ENCODE measurements at regions not wholly inside any gene's neighbourhood (a gene's known extent, or its start where the extent isn't known, plus 50 kb on each side); places are given as distances from the start of the nearest gene placed in this dataset.
A peak's percentile ranks its signal among the peaks of the same experiment; 100 is the strongest.

DNA sequence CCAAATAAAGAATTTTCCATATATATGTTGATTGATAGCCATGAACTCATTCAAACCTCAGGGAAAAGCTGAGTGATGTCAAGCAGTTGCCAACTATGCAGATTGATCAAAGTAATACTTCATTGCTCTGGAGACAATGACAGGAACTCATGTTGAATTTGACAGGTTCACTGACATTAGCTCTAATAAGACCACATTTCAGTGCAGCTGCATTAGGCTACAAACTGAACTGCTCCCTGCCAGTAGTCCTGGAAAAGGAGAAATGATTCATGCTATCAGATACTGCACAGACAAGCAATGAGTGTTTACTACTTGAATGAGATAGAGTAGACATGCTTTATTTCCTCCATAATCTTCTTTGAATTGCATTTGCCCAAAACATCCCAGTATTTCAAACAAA, 948.4 kb downstream of the MRPL39 start:
- TF ChIP-seq, protein P1, sequence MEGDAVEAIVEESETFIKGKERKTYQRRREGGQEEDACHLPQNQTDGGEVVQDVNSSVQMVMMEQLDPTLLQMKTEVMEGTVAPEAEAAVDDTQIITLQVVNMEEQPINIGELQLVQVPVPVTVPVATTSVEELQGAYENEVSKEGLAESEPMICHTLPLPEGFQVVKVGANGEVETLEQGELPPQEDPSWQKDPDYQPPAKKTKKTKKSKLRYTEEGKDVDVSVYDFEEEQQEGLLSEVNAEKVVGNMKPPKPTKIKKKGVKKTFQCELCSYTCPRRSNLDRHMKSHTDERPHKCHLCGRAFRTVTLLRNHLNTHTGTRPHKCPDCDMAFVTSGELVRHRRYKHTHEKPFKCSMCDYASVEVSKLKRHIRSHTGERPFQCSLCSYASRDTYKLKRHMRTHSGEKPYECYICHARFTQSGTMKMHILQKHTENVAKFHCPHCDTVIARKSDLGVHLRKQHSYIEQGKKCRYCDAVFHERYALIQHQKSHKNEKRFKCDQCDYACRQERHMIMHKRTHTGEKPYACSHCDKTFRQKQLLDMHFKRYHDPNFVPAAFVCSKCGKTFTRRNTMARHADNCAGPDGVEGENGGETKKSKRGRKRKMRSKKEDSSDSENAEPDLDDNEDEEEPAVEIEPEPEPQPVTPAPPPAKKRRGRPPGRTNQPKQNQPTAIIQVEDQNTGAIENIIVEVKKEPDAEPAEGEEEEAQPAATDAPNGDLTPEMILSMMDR (IDR thresholded peaks at IDR 0.05; ENCODE audit: low read depth, low read length): no peak
- no peak for DNase-seq (ENCODE audit: low read depth, low spot score)
- in situ Hi-C loops (cut with HindIII; ENCODE audit: low sequenced_read_pairs): no loop called here
- no peak overlapping the region for H3K4me3 ChIP-seq (ENCODE audit: low read depth, low read length)

- in situ Hi-C loops (cut with HindIII; ENCODE audit: low sequenced_read_pairs): no loop called here
- peak; percentile 4 for DNase-seq (ENCODE audit: low read depth, low spot score)
- TF ChIP-seq, protein P1 (IDR thresholded peaks at IDR 0.05; ENCODE audit: low read depth, low read length): no peak
- H3K4me3 ChIP-seq (ENCODE audit: low read depth, low read length): no peak overlapping the region
Measured at GRCh38 chr21:24658026-24658425, 949.3 kb downstream of the MRPL39 start.

DNA sequence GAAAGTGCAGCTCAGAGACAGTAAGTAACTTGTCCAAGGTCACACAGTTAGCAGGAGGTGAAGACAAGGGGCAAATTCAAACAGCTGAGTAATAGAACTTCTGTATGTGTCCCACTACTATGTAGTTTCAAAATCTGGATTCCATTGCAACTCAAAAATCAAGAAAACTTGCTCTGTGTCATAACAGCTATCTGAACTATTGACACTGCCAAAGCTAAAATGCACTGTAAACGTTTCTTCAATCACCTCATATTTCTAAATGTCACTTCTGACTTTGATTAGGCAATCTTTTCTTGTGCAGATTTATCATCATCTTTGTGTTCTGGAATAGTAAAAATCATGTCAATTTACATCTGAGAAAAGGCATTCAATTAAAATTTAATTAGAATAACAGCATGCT, 957.6 kb downstream of the MRPL39 start:
- in situ Hi-C loops (cut with HindIII; ENCODE audit: low sequenced_read_pairs): no loop called here
- no peak overlapping the region for H3K4me3 ChIP-seq (ENCODE audit: low read depth, low read length)
- TF ChIP-seq, protein P1 (IDR thresholded peaks at IDR 0.05; ENCODE audit: low read depth, low read length): no peak
- DNase-seq (ENCODE audit: low read depth, low spot score): no peak

DNA sequence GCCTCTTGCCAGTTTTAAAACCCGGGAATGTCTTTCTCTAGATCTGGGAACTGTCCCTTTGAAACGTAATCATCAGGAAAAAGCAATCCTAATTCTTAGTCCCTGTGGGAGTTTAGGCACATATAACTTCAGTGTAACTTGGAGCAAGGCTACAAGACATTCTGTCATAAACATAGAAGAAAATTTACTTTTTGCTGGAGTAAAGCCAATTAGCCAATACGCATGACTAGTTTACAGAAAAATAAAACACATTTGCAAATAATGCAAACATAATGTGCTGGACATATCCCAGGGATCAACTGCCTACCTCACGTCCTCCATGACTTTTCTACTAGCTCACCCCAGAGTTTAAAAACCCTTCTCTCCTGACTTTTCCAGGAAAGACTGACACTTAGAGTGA, 970.6 kb downstream of the MRPL39 start:
- no peak for DNase-seq (ENCODE audit: low read depth, low spot score)
- no peak overlapping the region for H3K4me3 ChIP-seq (ENCODE audit: low read depth, low read length)
- TF ChIP-seq, protein P1 (IDR thresholded peaks at IDR 0.05; ENCODE audit: low read depth, low read length): no peak
- in situ Hi-C loops (cut with HindIII; ENCODE audit: low sequenced_read_pairs): no loop called here

- DNase-seq (ENCODE audit: low read depth, low spot score): no peak
- TF ChIP-seq, protein P1 (IDR thresholded peaks at IDR 0.05; ENCODE audit: low read depth, low read length): no peak
- no peak overlapping the region for H3K4me3 ChIP-seq (ENCODE audit: low read depth, low read length)
- in situ Hi-C loops (cut with HindIII; ENCODE audit: low sequenced_read_pairs): no loop called here
Measured at GRCh38 chr21:24634749-24635148, 972.5 kb downstream of the MRPL39 start.

- in situ Hi-C loops (cut with HindIII; ENCODE audit: low sequenced_read_pairs): no loop called here
- no peak overlapping the region for H3K4me3 ChIP-seq (ENCODE audit: low read depth, low read length)
- no peak for DNase-seq (ENCODE audit: low read depth, low spot score)
- TF ChIP-seq, protein P1 (IDR thresholded peaks at IDR 0.05; ENCODE audit: low read depth, low read length): no peak
Measured at GRCh38 chr21:24628536-24628935, 978.7 kb downstream of the MRPL39 start.

GRCh38 chr21:24628046-24628445, 979.2 kb downstream of the MRPL39 start:
- no peak for DNase-seq (ENCODE audit: low read depth, low spot score)
- in situ Hi-C loops (cut with HindIII; ENCODE audit: low sequenced_read_pairs): no loop called here
- no peak overlapping the region for H3K4me3 ChIP-seq (ENCODE audit: low read depth, low read length)
- TF ChIP-seq, protein P1 (IDR thresholded peaks at IDR 0.05; ENCODE audit: low read depth, low read length): no peak
